CD1c-positive myeloid dendritic cell (primary cell): ENCODE measurements at regions not wholly inside any gene's neighbourhood (a gene's known extent, or its start where the extent isn't known, plus 50 kb on each side); places are given as distances from the start of the nearest gene placed in this dataset.
A peak's percentile ranks its signal among the peaks of the same experiment; 100 is the strongest.
"Not testable (repeated sequence)": the region's sequence is repeated elsewhere in the genome, so short reads cannot be mapped to it uniquely, and the experiment has no call there.

ENCODE experiments used
- DNase-seq: peaks from one replicate; pipeline ENCODE4 v3.0.0-alpha.2; 2016; ENCODE audit errors: extremely low spot score

GRCh38 chr7:17046666-17047065 is 164.9 kb upstream of the AGR3 start:
- DNase-seq: no peak

DNA sequence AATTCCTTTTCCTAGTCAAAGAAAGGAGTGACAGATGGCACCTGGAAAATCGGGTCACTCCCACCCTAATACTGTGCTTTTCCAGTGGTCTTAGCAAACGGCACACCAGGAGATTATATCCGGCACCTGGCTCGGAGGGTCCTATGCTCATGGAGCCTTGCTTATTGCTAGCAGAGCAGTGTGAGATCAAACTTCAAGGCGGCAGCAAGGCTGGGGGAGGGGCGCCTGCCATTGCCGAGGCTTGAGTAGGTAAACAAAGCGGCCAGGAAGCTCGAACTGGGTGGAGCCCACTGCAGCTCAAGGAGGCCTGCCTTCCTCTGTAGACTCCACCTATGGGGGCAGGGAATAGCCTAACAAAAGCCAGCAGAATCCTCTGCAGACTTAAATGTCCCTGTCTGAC is 171.4 kb upstream of the AGR3 start:
- not testable (repeated sequence) for DNase-seq

- no peak for DNase-seq
These were observed 172.4 kb upstream of the AGR3 start for GRCh38 chr7:17054206-17054605.

GRCh38 chr7:17054836-17055235 is 173.1 kb upstream of the AGR3 start:
- no peak for DNase-seq

DNA sequence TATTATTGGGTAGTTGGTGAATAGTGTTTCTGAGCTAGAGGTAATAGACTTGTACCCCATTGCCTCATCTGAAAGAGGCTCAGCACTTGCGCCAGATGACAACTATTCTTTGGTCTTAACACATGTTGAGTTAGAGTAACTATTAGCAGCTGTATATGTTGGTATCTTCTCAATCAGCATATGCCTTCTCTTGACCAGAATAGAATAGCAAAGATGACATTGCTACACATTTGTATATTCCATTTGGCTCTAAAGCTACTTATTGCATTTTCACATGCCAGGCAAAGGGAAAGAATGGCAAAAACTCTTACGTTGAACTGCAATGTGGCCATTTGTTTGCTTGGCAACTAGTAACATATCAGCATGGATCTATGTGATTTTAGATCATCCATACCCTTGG is 173.8 kb upstream of the AGR3 start:
- DNase-seq: no peak

GRCh38 chr7:17056491-17057142 is 174.8 kb upstream of the AGR3 start:
- DNase-seq: no peak

- no peak for DNase-seq
These were observed 175.3 kb upstream of the AGR3 start for GRCh38 chr7:17057143-17057509.

GRCh38 chr7:17058568-17058967 is 176.8 kb upstream of the AGR3 start:
- peak; percentile 90 for DNase-seq

DNA sequence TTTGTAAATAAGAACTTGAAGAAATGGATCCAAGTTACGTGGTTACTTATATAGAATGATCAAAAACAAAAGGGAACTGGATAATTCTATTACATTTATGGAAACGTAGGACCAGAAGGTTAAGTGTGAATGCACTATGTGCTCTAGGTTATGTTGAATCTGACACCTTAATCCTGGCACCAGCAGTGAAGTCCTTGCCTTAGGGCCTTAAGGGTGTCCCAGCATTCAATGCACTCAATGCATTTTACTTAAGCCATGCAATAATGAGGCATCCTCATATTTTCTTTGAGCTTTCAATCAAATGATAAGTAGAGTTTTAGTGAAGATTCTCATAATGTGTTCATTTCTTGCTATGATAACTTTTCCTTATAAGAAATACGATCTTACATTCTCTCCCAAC is 178.3 kb upstream of the AGR3 start:
- no peak for DNase-seq

- DNase-seq: no peak
These were observed 179.7 kb upstream of the AGR3 start for GRCh38 chr7:17061443-17061842.

DNA sequence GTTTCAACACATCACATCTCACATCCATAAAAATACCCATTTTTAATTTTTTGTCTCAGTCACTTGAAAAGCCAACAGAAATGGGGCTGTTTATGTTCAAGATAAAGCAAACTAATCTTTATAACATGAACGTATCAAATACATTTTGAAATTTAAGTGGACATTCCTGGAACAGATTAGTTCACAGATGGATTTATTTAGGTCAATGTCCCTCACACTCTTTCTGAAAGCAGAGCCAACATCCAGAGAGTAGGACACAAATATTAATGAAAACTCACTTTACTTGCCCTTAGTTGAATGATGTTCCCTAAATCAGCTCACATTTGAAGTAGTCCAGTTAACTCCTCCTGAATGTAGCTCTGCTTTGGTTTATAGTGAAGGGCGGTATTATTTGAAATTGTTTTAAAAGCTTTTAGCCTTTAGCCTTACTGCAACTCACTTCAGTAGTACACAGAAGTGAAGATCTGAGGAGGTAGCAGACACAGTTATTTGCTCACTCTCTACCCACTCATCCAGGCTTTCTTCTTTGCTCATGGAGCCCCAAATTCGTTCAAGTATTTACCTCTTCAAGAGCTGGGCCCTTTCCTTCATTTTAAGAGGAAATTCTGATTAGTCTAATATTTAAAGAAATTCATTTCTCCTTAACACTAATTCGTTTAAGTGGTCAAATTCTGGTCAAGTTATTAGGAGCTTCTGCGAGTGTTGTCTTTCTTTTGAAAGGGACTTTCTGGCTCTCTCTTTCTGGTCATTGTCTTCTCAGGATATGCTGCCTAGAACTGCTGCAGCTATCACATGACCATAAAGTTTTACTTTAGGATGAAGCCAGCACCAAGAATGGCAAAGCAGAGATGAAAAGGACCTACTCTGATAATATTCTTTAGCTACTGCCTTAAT is 180.6 kb upstream of the AGR3 start:
- no peak for DNase-seq

- no peak for DNase-seq
These were observed 181.2 kb upstream of the AGR3 start for GRCh38 chr7:17063045-17063383.

DNA sequence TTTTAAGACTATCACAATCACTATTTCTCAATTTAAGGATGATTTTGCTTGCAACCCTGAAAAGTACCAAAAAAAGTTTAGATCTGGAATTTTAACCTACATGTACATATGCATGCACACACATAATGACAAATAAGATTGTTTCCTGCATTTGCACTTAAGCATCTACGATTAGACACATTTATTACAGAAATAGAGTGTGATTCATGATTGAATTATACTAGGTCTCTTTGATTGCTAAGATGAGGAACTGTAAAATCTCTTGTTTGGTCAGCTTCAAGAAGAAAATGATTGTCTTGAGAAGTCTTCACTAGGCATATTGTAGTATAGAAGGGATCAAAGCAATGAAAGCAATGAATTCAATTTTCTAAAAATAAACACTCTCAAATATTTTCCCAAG is 185.9 kb upstream of the AGR3 start:
- DNase-seq: no peak

DNA sequence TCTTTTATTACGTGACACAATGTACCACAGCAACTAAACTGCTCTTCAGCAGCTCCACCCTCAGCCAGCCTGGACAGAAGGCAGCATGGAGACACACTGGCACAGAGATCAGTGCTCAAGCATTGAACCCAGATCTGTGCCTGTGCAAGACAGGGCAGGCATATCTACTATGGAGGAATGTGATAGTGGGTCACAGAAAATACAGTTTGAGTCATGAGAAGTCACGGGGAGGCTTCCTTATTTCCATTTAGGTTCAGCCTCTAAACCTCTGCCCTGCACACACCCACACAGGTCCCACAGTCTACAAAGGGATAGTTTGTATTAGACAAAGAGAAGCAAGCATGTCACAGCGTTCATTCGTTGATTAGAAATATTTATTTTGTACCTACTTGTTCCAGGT is 187.4 kb upstream of the AGR3 start:
- DNase-seq: peak; percentile 90

DNA sequence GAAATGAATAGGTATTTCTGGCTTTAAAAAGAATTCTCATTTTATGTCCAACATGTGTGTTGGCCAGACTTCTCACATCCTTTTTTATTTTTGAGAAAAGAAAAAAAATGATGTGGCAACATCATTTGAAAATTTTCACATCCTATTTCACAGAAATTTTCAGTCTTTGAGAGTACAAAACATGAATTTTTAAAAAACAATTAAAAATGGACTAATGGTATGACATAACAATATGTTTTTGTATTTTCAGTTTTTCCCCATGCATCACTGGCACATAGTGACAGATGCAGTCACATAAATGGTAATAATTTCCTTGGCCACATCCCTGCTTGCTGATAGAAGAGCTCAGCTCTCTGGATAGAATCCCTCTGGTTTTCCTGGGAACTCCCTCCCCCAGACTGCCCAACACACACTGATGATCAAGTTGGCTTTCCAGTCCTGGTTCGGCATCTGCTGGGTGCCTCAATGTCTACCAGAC is 188.5 kb upstream of the AGR3 start:
- DNase-seq: peak; percentile 85

- no peak for DNase-seq
These were observed 190.1 kb upstream of the AGR3 start for GRCh38 chr7:17071866-17072265.

GRCh38 chr7:17075601-17076255 is 193.9 kb upstream of the AGR3 start:
- no peak for DNase-seq

- no peak for DNase-seq
These were observed 196.5 kb upstream of the AGR3 start for GRCh38 chr7:17078298-17078697.

GRCh38 chr7:17083392-17084165 is 201.8 kb upstream of the AGR3 start:
- no peak for DNase-seq

DNA sequence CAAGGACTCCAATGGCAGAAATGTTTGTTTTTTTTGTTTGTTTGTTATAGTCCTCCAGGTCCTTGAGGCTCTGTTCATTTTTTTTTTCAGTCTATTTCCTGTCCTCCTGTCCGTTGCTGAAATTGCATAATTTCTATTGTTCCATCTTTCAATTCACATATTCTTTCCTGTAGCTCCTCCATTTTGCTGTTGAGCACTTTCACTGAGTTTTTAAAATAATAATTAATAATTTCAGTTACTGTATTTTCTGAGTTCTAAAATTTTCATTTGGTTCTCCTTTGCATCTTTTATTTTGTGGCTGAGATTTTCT is 202.3 kb upstream of the AGR3 start:
- DNase-seq: no peak

GRCh38 chr7:17085186-17085585 is 203.4 kb upstream of the AGR3 start:
- DNase-seq: no peak

- no peak for DNase-seq
These were observed 204.6 kb upstream of the AGR3 start for GRCh38 chr7:17086403-17086802.
